Upper lobe of left lung (tissue), 4 donors: ENCODE measurements at regions not wholly inside any gene's neighbourhood (a gene's known extent, or its start where the extent isn't known, plus 50 kb on each side); places are given as distances from the start of the nearest gene placed in this dataset.

Experiments used
- POLR2A ChIP-seq, 4 donors: fragments of 450-650 bp; IDR thresholded peaks; one replicate each; pipeline ENCODE4 v1.5.1; 2016 to 2017; ENCODE audit warnings: antibody characterized with exemption in 4 of 4, mild to moderate bottlenecking in 2 of 4
- TF ChIP-seq, protein P1 (sequence below), 6 experiments: fragments of 450-650 bp in 4 of 6; fragments of 200-600 bp in 2 of 6; sonication (generic) in 2 of 6; IDR thresholded peaks; one replicate each; pipeline ENCODE4 v1.5.1; 2016 to 2019; ENCODE audit warnings: antibody characterized with exemption in 6 of 6

DNA sequence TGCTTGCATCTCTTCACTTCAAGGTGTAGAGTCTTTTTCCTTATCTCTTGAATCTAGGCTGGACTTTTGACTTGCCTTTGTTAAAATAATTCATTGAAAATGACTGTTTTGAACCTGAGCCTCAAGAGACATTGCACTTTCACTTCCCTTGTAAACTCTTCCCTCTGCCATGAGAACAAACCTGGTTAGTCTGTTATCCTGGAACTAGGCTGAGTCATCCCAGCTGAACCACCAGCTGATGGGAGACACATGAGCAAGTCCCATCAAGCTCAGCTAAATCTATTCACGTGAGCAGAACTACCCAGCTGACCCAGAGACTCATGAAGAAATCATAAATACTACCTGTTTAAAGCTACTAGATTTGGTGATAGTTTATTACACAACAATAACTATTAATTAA is 202.3 kb upstream of the CENPE start:
- TF ChIP-seq, protein P1, sequence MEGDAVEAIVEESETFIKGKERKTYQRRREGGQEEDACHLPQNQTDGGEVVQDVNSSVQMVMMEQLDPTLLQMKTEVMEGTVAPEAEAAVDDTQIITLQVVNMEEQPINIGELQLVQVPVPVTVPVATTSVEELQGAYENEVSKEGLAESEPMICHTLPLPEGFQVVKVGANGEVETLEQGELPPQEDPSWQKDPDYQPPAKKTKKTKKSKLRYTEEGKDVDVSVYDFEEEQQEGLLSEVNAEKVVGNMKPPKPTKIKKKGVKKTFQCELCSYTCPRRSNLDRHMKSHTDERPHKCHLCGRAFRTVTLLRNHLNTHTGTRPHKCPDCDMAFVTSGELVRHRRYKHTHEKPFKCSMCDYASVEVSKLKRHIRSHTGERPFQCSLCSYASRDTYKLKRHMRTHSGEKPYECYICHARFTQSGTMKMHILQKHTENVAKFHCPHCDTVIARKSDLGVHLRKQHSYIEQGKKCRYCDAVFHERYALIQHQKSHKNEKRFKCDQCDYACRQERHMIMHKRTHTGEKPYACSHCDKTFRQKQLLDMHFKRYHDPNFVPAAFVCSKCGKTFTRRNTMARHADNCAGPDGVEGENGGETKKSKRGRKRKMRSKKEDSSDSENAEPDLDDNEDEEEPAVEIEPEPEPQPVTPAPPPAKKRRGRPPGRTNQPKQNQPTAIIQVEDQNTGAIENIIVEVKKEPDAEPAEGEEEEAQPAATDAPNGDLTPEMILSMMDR (IDR thresholded peaks at IDR 0.05): no peak
- TF ChIP-seq POLR2A (IDR thresholded peaks at IDR 0.05): no peak
